A549 (cell line): ENCODE measurements at regions not wholly inside any gene's neighbourhood (a gene's known extent, or its start where the extent isn't known, plus 50 kb on each side); places are given as distances from the start of the nearest gene placed in this dataset.
A peak's percentile ranks its signal among the peaks of the same experiment; 100 is the strongest.

Experiments
- ATAC-seq, 2 experiments: fragments of 200-7000 bp in 1 of 2; fragments of >200 bp in 1 of 2; cut with Nextera tagmentation in 1 of 2; cut with Tn5 transposase in 1 of 2; 3 replicates each; pipeline versions ENCODE4 v1.8.0 to v1.9.1; 2018 to 2020; ENCODE audit warnings: mild to moderate bottlenecking in 1 of 2, moderate library complexity in 1 of 2
- CTCF ChIA-PET: fragments of 300-600 bp; sonication (Branson Sonifier 250); formaldehyde crosslinking; extraction: SDS; loops from one replicate; lab custom pipeline; 2021; ENCODE audit warnings: antibody characterized with exemption, inconsistent platforms; lab: Yijun Ruan, JAX
- POLR2A ChIA-PET: fragments of 350-600 bp; formaldehyde crosslinking; extraction: SDS; loops from one replicate; lab custom pipeline; 2021; ENCODE audit warnings: antibody characterized with exemption, inconsistent platforms; lab: Yijun Ruan, JAX
- DNase-seq, 2 experiments: peaks; one replicate each; pipeline versions ENCODE4 v3.0.0 to v3.0.0-alpha.2; 2011 to 2016; ENCODE audit warnings: low read depth in 1 of 2, low spot score in 1 of 2
- FAIRE-seq: peaks from 2 replicates; lab custom pipeline; 2011; peaks lifted over from hg19 to GRCh38; lab: Jason Lieb, UNC
- H3K27ac ChIP-seq, 2 experiments: fragments of >200 bp; sonication (Bioruptor Twin); formaldehyde crosslinking; 3 replicates each; pipeline ENCODE4 v1.5.1; 2016 to 2017
- H3K4me1 ChIP-seq: fragments of >200 bp; sonication (Bioruptor Twin); formaldehyde crosslinking; 3 replicates; pipeline ENCODE4 v1.6.1; 2016
- H3K4me2 ChIP-seq: fragments of >200 bp; sonication (Bioruptor Twin); formaldehyde crosslinking; 3 replicates; pipeline ENCODE4 v1.6.1; 2016
- H3K4me3 ChIP-seq: fragments of >200 bp; sonication (Bioruptor Twin); formaldehyde crosslinking; 3 replicates; pipeline ENCODE4 v1.5.1; 2016
- H3K9me3 ChIP-seq: fragments of >200 bp; sonication (Bioruptor Twin); formaldehyde crosslinking; 3 replicates; pipeline ENCODE4 v1.6.1; 2016
- CHD4 ChIP-seq: fragments of 200-600 bp; sonication (generic); IDR thresholded peaks from 2 replicates; pipeline ENCODE4 v1.6.1; 2016; ENCODE audit warnings: antibody characterized with exemption, mild to moderate bottlenecking, borderline replicate concordance
- EHMT2 ChIP-seq: fragments of 200-600 bp; sonication (generic); IDR thresholded peaks from 2 replicates; pipeline ENCODE4 v1.6.1; 2016; ENCODE audit warnings: antibody characterized with exemption, low read depth, mild to moderate bottlenecking, moderate library complexity
- EP300 ChIP-seq, 2 experiments: fragments of >200 bp; sonication (Bioruptor Twin); formaldehyde crosslinking; IDR thresholded peaks; 2 replicates in 1 of 2; 3 replicates in 1 of 2; pipeline ENCODE4 v1.6.1; 2016 to 2017
- ESRRA ChIP-seq: fragments of 150-350 bp; IDR thresholded peaks from 2 replicates; pipeline ENCODE4 v1.6.1; 2014; ENCODE audit warnings: mild to moderate bottlenecking, low read length, borderline replicate concordance
- FOSB ChIP-seq: fragments of 250-450 bp; sonication (Bioruptor Pico); IDR thresholded peaks from 2 replicates; pipeline ENCODE4 v1.5.0; 2020; ENCODE audit warnings: mild to moderate bottlenecking, moderate library complexity
- GATA3 ChIP-seq: IDR thresholded peaks from 2 replicates; pipeline ENCODE4 v1.6.1; 2012; ENCODE audit warnings: borderline replicate concordance
- HMGXB4 ChIP-seq: fragments of 250-450 bp; sonication (Bioruptor Pico); IDR thresholded peaks from 2 replicates; pipeline ENCODE4 v1.5.0; 2021; ENCODE audit warnings: mild to moderate bottlenecking, moderate library complexity, borderline replicate concordance
- HOXA7 ChIP-seq: fragments of 250-450 bp; sonication (Bioruptor Pico); IDR thresholded peaks from 2 replicates; pipeline ENCODE4 v1.5.0; 2020; ENCODE audit warnings: mild to moderate bottlenecking, moderate library complexity
- HOXB13 ChIP-seq: fragments of 250-450 bp; sonication (Bioruptor Pico); IDR thresholded peaks from 2 replicates; pipeline ENCODE4 v1.5.0; 2020; ENCODE audit warnings: low read depth, mild to moderate bottlenecking, moderate library complexity
- KDM1A ChIP-seq: fragments of 200-600 bp; sonication (generic); IDR thresholded peaks from 2 replicates; pipeline ENCODE4 v1.6.1; 2016; ENCODE audit warnings: low read depth, mild to moderate bottlenecking
- MAZ ChIP-seq: fragments of 150-350 bp; IDR thresholded peaks from 2 replicates; pipeline ENCODE4 v1.6.1; 2014; ENCODE audit warnings: antibody characterized with exemption, low read depth, low read length, borderline replicate concordance
- MYC ChIP-seq: IDR thresholded peaks from 2 replicates; pipeline ENCODE4 v1.6.1; 2012; ENCODE audit warnings: mild to moderate bottlenecking, inconsistent platforms, low read length, improper control_type of control experiment, borderline replicate concordance
- NFE2L2 ChIP-seq: fragments of 150-350 bp; conservative IDR thresholded peaks from 2 replicates; pipeline ENCODE4 v1.6.1; 2014; ENCODE audit warnings: low read length
- NPAS2 ChIP-seq: fragments of 250-450 bp; sonication (Bioruptor Pico); IDR thresholded peaks from 2 replicates; pipeline ENCODE4 v1.8.0; 2022; ENCODE audit warnings: mild to moderate bottlenecking, moderate library complexity, borderline replicate concordance
- NR3C1 ChIP-seq: fragments of >200 bp; sonication (Bioruptor Twin); formaldehyde crosslinking; IDR thresholded peaks from 3 replicates; pipeline ENCODE4 v1.6.1; 2017
- PHF8 ChIP-seq: fragments of 200-600 bp; sonication (generic); IDR thresholded peaks from 2 replicates; pipeline ENCODE4 v1.6.1; 2016; ENCODE audit warnings: low read depth, mild to moderate bottlenecking, antibody characterized with exemption, moderate library complexity, borderline replicate concordance
- POLR2A ChIP-seq: IDR thresholded peaks from 2 replicates; pipeline ENCODE4 v1.6.1; 2012; ENCODE audit warnings: mild to moderate bottlenecking, low read length
- RARB ChIP-seq: fragments of 250-450 bp; sonication (Bioruptor Pico); IDR thresholded peaks from 2 replicates; pipeline ENCODE4 v1.8.0; 2021; ENCODE audit warnings: mild to moderate bottlenecking, moderate library complexity
- RCOR1 ChIP-seq: fragments of 150-350 bp; IDR thresholded peaks from 2 replicates; pipeline ENCODE4 v1.6.1; 2014; ENCODE audit warnings: antibody characterized with exemption, low read length, low read depth
- REST ChIP-seq: fragments of 200-600 bp; sonication (generic); IDR thresholded peaks from 2 replicates; pipeline ENCODE4 v1.6.1; 2016; ENCODE audit warnings: antibody characterized with exemption, mild to moderate bottlenecking, moderate library complexity
- TFCP2L1 ChIP-seq: fragments of 250-450 bp; sonication (Bioruptor Pico); IDR thresholded peaks from 2 replicates; pipeline ENCODE4 v1.5.0; 2021; ENCODE audit warnings: mild to moderate bottlenecking
- TP53 ChIP-seq: fragments of 250-450 bp; sonication (Bioruptor Pico); IDR thresholded peaks from 2 replicates; pipeline ENCODE4 v1.5.0; 2021; ENCODE audit warnings: mild to moderate bottlenecking, moderate library complexity
- USF2 ChIP-seq: fragments of 450-650 bp; IDR thresholded peaks from 2 replicates; pipeline ENCODE4 v1.6.1; 2014; ENCODE audit warnings: antibody characterized with exemption
- ZSCAN20 ChIP-seq: fragments of 250-450 bp; sonication (Bioruptor Pico); IDR thresholded peaks from 2 replicates; pipeline ENCODE4 v1.8.0; 2022; ENCODE audit warnings: mild to moderate bottlenecking, moderate library complexity
- WGBS: methylation state at CpG from one replicate; pipeline ENCODE4 v1.1.6; 2017; ENCODE audit errors: missing lambda C conversion rate; 5-methylcytosine and 5-hydroxymethylcytosine counted together
- TF ChIP-seq, protein P1 (sequence below): IDR thresholded peaks from 2 replicates; pipeline ENCODE4 v1.6.1; 2012
- TF ChIP-seq, protein P2 (sequence below): fragments of >200 bp; sonication (Bioruptor Twin); formaldehyde crosslinking; IDR thresholded peaks from 3 replicates; pipeline ENCODE4 v1.5.1; 2016

DNA sequence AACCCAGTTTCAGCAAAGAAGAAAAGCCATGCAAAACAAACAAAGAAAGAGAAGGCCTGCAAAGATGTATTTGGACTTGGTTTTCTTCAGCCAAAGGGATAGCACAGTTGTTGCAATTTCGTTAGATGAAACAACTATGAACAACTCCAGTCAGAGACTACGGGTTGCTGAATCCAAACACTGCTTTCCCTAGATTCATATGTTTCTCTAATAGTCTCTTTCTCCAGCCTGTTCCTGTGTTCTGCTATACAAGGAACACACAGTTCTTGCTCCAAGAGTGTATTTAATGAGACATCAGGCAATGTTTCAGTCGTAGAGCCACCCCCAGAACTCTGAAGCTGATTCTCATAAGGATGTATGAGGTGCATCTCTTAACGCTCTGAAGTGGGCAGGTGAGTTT, 162.5 kb upstream of the TBL1X start:
- Histone ChIP-seq H3K4me3 (no peak overlapping the region), H3K9me3 (no peaks in the 10 kb centered on the region), H3K27ac (no peak overlapping the region), H3K4me1 (no peaks in the 10 kb centered on the region), H3K4me2 (no peak overlapping the region)
- DNase-seq (no peak), FAIRE-seq (no peak), ATAC-seq (no peak)
- WGBS: 53% methylated on average over 4 of the region's 4 CpGs
- ChIA-PET POLR2A (no interaction called here), CTCF (no interaction called here)
- TF ChIP-seq PHF8: no peak
- TF ChIP-seq CHD4: no peak
- TF ChIP-seq ZSCAN20: no peak
- TF ChIP-seq NR3C1: no peak
- no peak for TF ChIP-seq GATA3
- no peak for TF ChIP-seq MYC
- no peak for TF ChIP-seq USF2
- TF ChIP-seq, protein P1, sequence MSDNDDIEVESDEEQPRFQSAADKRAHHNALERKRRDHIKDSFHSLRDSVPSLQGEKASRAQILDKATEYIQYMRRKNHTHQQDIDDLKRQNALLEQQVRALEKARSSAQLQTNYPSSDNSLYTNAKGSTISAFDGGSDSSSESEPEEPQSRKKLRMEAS: no peak
- TF ChIP-seq, protein P2, sequence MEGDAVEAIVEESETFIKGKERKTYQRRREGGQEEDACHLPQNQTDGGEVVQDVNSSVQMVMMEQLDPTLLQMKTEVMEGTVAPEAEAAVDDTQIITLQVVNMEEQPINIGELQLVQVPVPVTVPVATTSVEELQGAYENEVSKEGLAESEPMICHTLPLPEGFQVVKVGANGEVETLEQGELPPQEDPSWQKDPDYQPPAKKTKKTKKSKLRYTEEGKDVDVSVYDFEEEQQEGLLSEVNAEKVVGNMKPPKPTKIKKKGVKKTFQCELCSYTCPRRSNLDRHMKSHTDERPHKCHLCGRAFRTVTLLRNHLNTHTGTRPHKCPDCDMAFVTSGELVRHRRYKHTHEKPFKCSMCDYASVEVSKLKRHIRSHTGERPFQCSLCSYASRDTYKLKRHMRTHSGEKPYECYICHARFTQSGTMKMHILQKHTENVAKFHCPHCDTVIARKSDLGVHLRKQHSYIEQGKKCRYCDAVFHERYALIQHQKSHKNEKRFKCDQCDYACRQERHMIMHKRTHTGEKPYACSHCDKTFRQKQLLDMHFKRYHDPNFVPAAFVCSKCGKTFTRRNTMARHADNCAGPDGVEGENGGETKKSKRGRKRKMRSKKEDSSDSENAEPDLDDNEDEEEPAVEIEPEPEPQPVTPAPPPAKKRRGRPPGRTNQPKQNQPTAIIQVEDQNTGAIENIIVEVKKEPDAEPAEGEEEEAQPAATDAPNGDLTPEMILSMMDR: no peak

- Histone ChIP-seq H3K9me3 (no peaks in the 10 kb centered on the region), H3K4me1 (no peaks in the 10 kb centered on the region), H3K4me2 (no peak overlapping the region), H3K4me3 (no peak overlapping the region), H3K27ac (no peak overlapping the region)
- ChIA-PET CTCF (no interaction called here), POLR2A (no interaction called here)
- peak; percentile 54 for FAIRE-seq
- DNase-seq: no peak
- 84% methylated on average over 4 of the region's 4 CpGs for WGBS
- TF ChIP-seq TFCP2L1 (CRISPR knock-in tag): no peak
- TF ChIP-seq RCOR1: no peak
- TF ChIP-seq POLR2A: no peak
- no peak for TF ChIP-seq FOSB (CRISPR knock-in tag)
- TF ChIP-seq REST: no peak
- TF ChIP-seq HOXB13: no peak
- TF ChIP-seq GATA3: no peak
- no peak for TF ChIP-seq ESRRA
- TF ChIP-seq NPAS2: no peak
- no peak for TF ChIP-seq RARB (CRISPR knock-in tag)
- no peak for ATAC-seq
Observed at GRCh38 chrX:9308426-9308825, 156.4 kb upstream of the TBL1X start.

DNA sequence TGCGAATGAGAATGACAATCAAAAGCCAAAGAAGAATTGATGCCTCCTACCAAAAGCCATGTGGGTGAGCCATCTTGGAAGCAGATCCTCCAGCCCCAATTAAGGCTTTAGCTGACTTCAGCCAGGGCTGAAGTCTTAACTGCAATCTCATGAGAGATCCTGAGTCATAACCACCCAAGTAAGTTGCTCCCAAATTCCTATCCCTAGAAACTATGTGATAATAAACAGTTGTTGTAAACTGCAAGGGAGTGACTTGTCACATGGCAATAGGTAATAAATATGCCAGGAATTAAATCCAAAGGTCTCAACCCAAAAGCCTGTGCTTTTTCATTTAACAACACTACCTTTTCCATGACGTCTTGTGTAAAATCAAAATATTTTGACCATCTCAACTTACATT, 154.2 kb upstream of the TBL1X start:
- ChIA-PET POLR2A (no interaction called here), CTCF (no interaction called here)
- H3K4me3 ChIP-seq: no peak overlapping the region
- no peaks in the 10 kb centered on the region for H3K4me1 ChIP-seq
- WGBS: 89% methylated on average over 2 of the region's 2 CpGs
- H3K27ac ChIP-seq: no peak overlapping the region
- H3K9me3 ChIP-seq: no peaks in the 10 kb centered on the region
- no peak overlapping the region for H3K4me2 ChIP-seq
- no peak for ATAC-seq
- FAIRE-seq: peak; percentile 56
- peak in 1 of 2 experiments; percentile 6 for DNase-seq
- no peak for TF ChIP-seq MAZ
- TF ChIP-seq NFE2L2: no peak
- TF ChIP-seq KDM1A: no peak
- no peak for TF ChIP-seq HOXB13
- no peak for TF ChIP-seq TP53 (CRISPR knock-in tag)
- TF ChIP-seq EHMT2: no peak
- TF ChIP-seq, protein P2: no peak
- no peak for TF ChIP-seq HMGXB4 (CRISPR knock-in tag)
- no peak for TF ChIP-seq HOXA7 (CRISPR knock-in tag)
- TF ChIP-seq EP300 (IDR thresholded peaks at IDR 0.05): no peak
- TF ChIP-seq, all 56 proteins: peak for 0
